DND-41 (cell line): ENCODE measurements at regions not wholly inside any gene's neighbourhood (a gene's known extent, or its start where the extent isn't known, plus 50 kb on each side); places are given as distances from the start of the nearest gene placed in this dataset.

Source experiments
- ATAC-seq: fragments of 200-7000 bp; cut with Tn5 transposase; 3 replicates; pipeline ENCODE4 v1.9.1; 2021; ENCODE audit warnings: low read depth; ENCODE audit not compliant: insufficient read depth
- DNase-seq: peaks from one replicate; pipeline ENCODE4 v3.0.0-alpha.2; 2020
- H2AFZ ChIP-seq: 2 replicates; pipeline ENCODE4 v1.6.0; 2012; ENCODE audit warnings: low read depth, low read length
- H3K27ac ChIP-seq: 2 replicates; pipeline ENCODE4 v1.5.1; 2012; ENCODE audit warnings: low read length, inconsistent platforms
- H3K27me3 ChIP-seq: fragments of 200-600 bp; sonication (generic); 2 replicates; pipeline ENCODE4 v1.6.0; 2012; ENCODE audit warnings: low read length, mild to moderate bottlenecking, inconsistent platforms; ENCODE audit not compliant: insufficient read depth, poor library complexity
- H3K36me3 ChIP-seq: 2 replicates; pipeline ENCODE4 v1.5.1; 2012; ENCODE audit warnings: low read length, inconsistent platforms; ENCODE audit not compliant: insufficient read depth
- H3K4me1 ChIP-seq: 2 replicates; pipeline ENCODE4 v1.5.1; 2012; ENCODE audit warnings: mild to moderate bottlenecking, low read length; ENCODE audit not compliant: insufficient read depth
- H3K4me2 ChIP-seq: 2 replicates; pipeline ENCODE4 v1.6.0; 2012; ENCODE audit warnings: mild to moderate bottlenecking, moderate library complexity, low read length, inconsistent platforms; ENCODE audit not compliant: insufficient read depth
- H3K4me3 ChIP-seq, 2 experiments: fragments of 200-600 bp in 1 of 2; shearing (Covaris generic) in 1 of 2; 2 replicates each; pipeline ENCODE4 v1.5.1; 2012 to 2016; ENCODE audit warnings: inconsistent platforms in 2 of 2, low read length in 2 of 2, mild to moderate bottlenecking in 2 of 2, low read depth in 1 of 2, moderate library complexity in 1 of 2
- H3K79me2 ChIP-seq: 2 replicates; pipeline ENCODE4 v1.6.0; 2012; ENCODE audit warnings: low read length, inconsistent platforms; ENCODE audit not compliant: insufficient read depth
- H3K9ac ChIP-seq: 2 replicates; pipeline ENCODE4 v1.6.0; 2012; ENCODE audit warnings: low read depth, mild to moderate bottlenecking, inconsistent platforms, low read length, moderate library complexity
- H3K9me3 ChIP-seq: 2 replicates; pipeline ENCODE4 v1.5.1; 2012; ENCODE audit warnings: low read length, moderate library complexity, mild to moderate bottlenecking, inconsistent platforms; ENCODE audit not compliant: insufficient read depth, severe bottlenecking
- H4K20me1 ChIP-seq: 2 replicates; pipeline ENCODE4 v1.6.0; 2012; ENCODE audit warnings: low read length; ENCODE audit not compliant: insufficient read depth
- CTCF ChIP-seq: IDR thresholded peaks from 2 replicates; pipeline ENCODE4 v1.5.1; 2012; ENCODE audit warnings: borderline replicate concordance, low read length, moderate library complexity, mild to moderate bottlenecking; ENCODE audit not compliant: poor library complexity, severe bottlenecking; ENCODE audit errors: extremely low read depth
- EZH2 ChIP-seq: IDR thresholded peaks from 3 replicates; pipeline ENCODE4 v1.6.1; 2012; ENCODE audit warnings: borderline replicate concordance, low read depth, mild to moderate bottlenecking, moderate library complexity, low read length, inconsistent platforms; ENCODE audit not compliant: severe bottlenecking

DNA sequence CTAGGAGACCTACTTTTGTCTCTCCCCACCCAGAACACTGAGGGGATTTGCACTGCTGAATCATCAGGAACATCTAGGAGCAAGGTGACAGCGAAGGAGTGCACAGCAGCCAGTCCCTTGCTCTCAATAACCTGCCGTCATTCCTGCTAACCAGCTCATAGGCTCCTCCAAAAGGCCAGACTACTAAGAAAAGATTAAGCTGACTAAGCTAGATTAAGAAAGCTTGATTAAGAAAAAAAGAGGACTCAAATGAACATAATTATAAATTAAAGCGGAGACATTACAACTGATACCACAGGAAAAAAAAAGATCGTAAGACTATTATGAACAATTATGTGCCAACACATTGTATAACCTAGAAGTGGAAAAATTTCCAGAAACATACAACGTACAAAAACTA, 1254.8 kb upstream of the CHAC2 start:
- Histone ChIP-seq H3K4me2 (no peak overlapping the region), H3K9ac (no peak overlapping the region), H3K36me3 (no peaks in the 10 kb centered on the region), H2AFZ (no peak overlapping the region), H3K4me1 (no peaks in the 10 kb centered on the region), H4K20me1 (no peaks in the 10 kb centered on the region), H3K27ac (no peak overlapping the region), H3K79me2 (no peaks in the 10 kb centered on the region), H3K9me3 (no peaks in the 10 kb centered on the region), H3K27me3 (no peaks in the 10 kb centered on the region), H3K4me3 (no peak overlapping the region)
- no peak for ATAC-seq
- no peak for DNase-seq
- TF ChIP-seq CTCF (no peak), EZH2 (no peak)

- no peak for ATAC-seq
- no peak for TF ChIP-seq CTCF
- no peak for TF ChIP-seq EZH2
- no peaks in the 10 kb centered on the region for H3K9me3 ChIP-seq
These were observed 1257.2 kb upstream of the CHAC2 start for GRCh38 chr2:52510432-52510831.

GRCh38 chr2:52502476-52502860, 1265.1 kb upstream of the CHAC2 start:
- no peaks in the 10 kb centered on the region for H3K36me3 ChIP-seq
- no peaks in the 10 kb centered on the region for H3K79me2 ChIP-seq
- H3K4me3 ChIP-seq, result no peak overlapping the region
- no peaks in the 10 kb centered on the region for H3K4me1 ChIP-seq
- no peak overlapping the region for H2AFZ ChIP-seq
- H3K9ac ChIP-seq, result no peak overlapping the region
- no peak overlapping the region for H3K27ac ChIP-seq
- H4K20me1 ChIP-seq, result no peaks in the 10 kb centered on the region
- H3K27me3 ChIP-seq, result no peaks in the 10 kb centered on the region
- no peak overlapping the region for H3K4me2 ChIP-seq
- no peak for TF ChIP-seq EZH2
- TF ChIP-seq CTCF, result no peak
- ATAC-seq (no peak), DNase-seq (no peak)
- H3K9me3 ChIP-seq, result peaks cover 5% of the 10 kb centered on the region

More at GRCh38 chr2:52510432-52510831, 1257.2 kb upstream of the CHAC2 start:
- Histone ChIP-seq H3K9ac (no peak overlapping the region), H3K4me1 (no peaks in the 10 kb centered on the region), H3K27me3 (no peaks in the 10 kb centered on the region), H3K4me3 (no peak overlapping the region), H2AFZ (no peak overlapping the region), H4K20me1 (no peaks in the 10 kb centered on the region), H3K4me2 (no peak overlapping the region), H3K79me2 (no peaks in the 10 kb centered on the region), H3K27ac (no peak overlapping the region), H3K36me3 (no peaks in the 10 kb centered on the region)
- DNase-seq, result no peak

GRCh38 chr2:52501715-52502475, 1265.7 kb upstream of the CHAC2 start:
- no peak overlapping the region for H2AFZ ChIP-seq
- no peaks in the 10 kb centered on the region for H3K4me1 ChIP-seq
- H3K9ac ChIP-seq, result no peak overlapping the region
- ATAC-seq (no peak), DNase-seq (no peak)
- no peak overlapping the region for H3K27ac ChIP-seq
- no peaks in the 10 kb centered on the region for H3K79me2 ChIP-seq
- no peaks in the 10 kb centered on the region for H3K27me3 ChIP-seq
- H3K9me3 ChIP-seq, result peaks cover 8% of the 10 kb centered on the region
- H3K4me2 ChIP-seq, result no peak overlapping the region
- TF ChIP-seq EZH2, result no peak
- no peak overlapping the region for H3K4me3 ChIP-seq
- no peaks in the 10 kb centered on the region for H3K36me3 ChIP-seq
- no peaks in the 10 kb centered on the region for H4K20me1 ChIP-seq
